HG02623 (cell line): ENCODE measurements at regions not wholly inside any gene's neighbourhood (a gene's known extent, or its start where the extent isn't known, plus 50 kb on each side); places are given as distances from the start of the nearest gene placed in this dataset.

Experiments used
- ATAC-seq: cut with Tn5 transposase; IDR thresholded peaks from one replicate; pipeline ENCODE4 v1.9.1; 2021; ENCODE audit warnings: moderate library complexity; ENCODE audit not compliant: unreplicated experiment

DNA sequence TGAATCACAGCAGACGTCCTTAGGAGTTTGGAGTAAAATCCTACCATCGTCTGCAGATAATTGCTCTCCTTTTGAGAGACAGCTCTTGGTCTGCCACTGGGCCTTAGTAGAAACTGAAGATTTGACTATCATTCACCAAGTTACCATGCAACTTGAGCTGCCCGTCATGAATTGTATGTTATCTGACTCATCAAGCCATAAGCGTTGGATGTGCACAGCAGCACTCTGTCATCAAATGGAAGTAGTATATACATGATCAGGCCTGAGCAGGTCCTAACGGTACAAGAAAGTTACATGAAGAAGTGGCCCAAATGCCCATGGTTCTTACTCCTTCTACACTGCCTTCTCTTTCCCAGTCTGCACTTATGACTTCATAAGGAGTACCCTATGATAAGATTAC, 317.8 kb downstream of the GPATCH2 start:
- no peak for ATAC-seq

DNA sequence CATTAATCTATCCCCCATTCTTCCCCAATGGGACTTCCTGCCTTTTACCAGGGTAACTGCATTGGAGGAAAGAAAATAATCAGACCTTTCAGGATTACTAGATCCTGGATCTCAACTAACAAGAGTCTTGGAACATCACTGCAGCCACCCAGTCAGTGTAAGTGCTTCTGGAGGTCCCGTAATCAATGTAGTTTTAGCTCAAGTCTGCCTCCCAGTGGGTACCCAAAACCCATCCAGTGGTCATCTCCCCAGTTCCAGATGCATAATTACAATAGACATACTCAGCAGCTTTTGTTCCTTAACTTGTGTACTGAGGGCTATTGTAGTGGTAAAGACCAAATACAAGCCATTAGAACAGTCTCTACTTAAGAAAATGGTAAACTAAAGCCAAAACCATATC, 319.1 kb downstream of the GPATCH2 start:
- no peak for ATAC-seq

DNA sequence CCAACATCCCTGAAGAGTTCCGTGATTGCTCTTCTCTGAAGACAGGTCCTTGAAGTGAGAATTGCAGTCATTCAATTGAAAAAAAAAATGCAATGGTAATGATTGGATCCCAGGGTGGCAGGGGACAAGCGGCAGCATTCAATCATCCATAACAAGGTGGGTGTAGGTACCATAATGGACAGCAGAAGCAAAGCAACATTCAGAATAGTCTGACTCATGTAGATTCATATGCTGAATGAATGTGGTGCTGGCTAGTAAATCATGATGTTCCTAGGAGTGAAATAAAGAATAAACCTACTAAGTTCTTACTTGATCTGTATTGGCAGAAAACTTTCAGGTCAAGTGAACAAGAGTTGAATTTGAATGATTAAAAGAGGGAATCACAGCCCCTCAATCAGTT, 319.6 kb downstream of the GPATCH2 start:
- no peak for ATAC-seq

DNA sequence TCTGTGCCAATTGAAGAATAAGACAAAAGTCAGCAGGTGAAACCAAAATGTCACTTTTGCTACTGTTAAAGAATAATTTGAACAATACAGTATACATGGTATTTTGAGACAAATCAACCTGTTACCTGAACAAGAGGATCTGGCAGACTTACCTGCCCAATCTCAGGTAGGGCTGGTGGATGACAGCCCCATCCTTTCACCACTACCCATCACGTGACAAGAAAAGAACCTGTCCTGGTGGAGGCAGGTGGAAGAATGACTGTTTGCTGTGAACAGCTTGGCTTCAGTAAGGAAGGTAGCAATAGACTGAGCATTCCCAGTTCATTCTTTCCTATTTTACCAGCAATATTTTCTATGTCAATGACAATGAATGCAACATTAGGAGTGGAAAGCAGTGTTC, 349.6 kb downstream of the GPATCH2 start:
- ATAC-seq = no peak

DNA sequence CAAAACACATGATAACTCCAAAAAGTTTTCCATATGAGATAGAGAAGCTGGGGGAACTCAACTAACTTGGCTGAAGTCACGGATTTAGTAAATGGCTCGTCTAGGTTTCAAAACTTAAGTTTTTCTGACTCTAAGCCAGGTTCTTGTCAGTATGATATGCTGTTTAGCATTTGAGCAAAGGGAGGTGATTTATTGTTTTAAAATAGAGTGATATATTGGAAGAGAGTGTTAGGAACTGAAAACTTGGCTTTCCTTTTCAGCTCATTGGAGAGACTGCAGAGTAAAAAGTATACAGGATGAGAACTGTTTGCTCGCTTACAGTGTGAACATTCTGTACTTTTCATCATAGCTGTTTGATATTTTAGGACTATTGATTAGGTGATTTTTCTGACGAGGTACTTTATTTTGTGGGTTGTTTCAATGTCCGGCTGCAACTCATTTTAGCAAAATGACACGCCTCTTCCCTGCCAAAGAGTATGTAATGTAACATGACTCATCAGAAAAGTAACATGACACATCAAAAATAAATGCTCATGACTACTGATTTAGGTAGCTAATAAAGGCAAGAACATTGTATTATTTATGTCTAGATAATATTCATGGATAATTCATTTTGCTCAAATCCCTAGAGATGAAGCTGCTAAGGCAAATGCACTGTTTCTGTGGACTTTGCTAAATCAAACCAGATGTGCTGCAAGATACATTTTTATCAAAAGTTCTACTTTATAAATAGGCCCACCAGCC, 355.1 kb downstream of the GPATCH2 start:
- no peak for ATAC-seq

DNA sequence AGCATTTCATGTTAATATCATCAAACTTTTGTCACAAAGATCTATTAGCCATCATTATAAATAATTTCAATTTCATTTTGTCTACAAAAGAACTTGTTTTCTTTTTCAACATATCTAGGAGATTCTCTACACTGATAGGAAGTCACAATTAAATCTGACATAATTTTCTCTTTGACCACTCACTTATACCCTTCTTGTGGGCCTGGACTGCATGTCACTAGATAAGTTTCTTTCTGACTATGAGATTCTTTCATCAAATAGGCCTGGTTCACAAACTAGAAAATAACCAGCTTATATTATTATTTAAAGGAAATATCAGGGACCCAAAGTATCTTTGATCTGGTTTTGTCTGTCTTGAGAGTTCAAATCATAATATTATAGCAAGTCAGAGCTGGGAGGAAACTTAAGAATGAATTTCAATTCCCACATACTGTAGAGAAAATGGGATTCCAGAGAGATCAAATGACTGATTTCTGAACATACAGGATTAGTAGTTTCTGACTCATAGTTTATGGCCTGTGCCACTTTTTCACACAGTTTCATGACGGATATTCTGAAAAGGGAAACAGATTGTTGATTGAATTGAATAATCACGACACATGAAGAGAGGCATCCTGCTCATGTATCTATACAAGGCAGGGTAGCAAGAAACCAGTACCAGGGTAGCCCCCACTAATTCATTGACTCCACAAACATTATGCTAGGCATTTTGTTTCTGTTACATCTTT, 355.8 kb downstream of the GPATCH2 start:
- no peak for ATAC-seq

DNA sequence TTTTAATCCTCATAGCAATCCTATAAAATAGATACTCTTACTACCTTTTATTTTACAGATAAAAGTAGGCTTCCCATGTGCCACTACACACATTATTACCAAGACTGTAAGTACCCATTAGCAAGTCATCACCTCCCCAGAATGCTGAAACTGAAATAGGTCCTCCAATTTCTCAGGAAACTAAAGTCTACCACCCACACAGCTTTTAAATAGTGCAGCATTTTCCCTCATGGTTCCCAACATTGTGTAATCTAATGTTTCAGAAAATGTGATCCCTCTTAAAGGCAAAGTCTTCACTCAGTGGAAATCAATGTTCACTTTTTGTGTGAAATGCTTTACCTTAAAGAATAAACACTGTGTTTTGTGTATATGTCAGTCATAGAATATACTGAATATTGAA, 356.5 kb downstream of the GPATCH2 start:
- ATAC-seq = no peak

DNA sequence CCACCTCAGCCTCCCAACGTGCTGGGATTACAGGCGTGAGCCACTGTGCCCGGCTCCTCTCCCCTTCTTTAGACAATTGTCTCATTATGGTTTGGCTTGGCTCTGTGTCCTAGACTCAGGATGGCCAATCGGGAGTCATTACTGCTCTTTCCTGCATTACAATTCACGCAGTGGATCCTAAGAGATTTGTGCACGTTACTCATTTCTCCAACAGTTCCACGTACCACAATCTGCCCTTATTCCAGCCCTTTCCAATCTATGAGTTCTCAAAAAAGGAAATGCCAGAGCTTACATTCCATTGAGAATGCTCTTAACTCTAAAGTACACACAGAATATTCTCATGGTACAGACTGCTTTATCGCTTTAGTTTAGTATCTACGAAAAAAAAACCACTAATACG, 357.0 kb downstream of the GPATCH2 start:
- ATAC-seq = no peak

DNA sequence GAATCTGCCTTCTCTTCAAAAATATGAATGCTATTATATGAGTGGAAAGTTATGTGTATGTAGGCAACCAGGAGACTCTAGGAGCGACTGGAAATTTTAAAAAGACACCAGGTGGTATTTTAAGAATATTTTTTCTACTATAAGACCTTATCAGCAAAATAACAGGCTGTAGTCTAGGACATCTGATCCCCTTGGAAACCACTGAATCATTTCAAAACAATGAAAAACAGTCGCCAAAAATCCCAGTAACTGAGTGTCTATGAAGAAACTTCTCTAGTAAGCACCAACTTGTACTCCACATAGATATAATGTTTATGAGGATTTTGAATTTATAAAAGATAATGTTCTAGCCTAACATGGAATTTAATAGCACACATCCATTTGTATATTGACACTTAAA, 358.5 kb downstream of the GPATCH2 start:
- ATAC-seq = no peak

DNA sequence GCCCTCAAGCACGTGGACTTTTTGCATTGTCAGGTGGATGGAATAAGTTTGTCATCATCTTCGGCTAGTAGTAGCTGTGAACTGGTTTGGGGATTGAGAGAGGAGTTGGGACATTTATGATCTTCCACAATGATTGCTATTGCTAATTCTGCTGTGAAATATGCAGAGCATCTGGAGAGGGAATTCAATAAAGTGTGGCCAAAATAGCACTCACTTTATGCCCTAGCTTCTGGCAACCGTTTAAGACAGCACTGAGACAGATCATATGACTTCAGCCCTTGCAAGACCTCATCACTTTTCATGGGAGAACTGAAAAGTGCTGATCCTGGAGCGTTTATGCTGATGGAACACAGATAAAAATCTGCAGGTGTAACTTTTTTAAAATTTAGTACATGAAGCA, 360.8 kb downstream of the GPATCH2 start:
- no peak for ATAC-seq

DNA sequence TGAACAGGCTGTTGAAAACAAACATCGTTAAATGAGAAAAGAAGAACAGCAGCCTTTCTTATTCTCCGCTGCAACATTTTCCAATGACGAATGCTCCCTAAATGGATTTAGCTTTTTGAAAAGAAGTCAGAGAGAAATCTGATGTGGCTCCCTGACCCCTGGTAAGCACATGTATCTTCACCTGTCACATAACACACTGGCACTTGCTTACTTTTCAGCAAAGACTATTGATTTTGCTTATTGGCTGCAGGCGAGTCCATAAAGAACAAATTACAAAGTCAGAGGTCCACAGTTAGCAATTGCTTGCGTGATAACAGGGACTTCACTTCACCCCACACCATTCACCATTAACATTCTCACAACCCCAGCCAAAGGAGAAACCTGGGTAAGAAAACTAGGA, 362.8 kb downstream of the GPATCH2 start:
- ATAC-seq = no peak

DNA sequence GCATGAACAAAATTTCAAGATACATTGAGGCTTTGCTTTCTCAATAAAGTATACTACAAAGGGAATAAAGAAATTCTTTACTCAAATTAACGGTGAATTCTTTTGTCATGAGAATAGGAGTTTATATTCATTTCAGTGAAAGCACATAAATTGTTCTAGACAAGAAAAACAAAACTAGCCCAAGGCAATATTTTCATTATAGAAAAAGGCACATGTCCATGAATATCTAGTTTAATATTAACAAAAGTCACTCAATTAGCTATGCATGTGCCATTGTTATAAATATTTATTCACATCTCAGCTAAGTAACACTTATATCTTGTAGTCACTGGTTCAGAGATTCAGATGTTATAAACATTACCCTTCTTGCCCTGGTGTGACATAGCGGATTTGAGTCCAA, 369.3 kb downstream of the GPATCH2 start:
- ATAC-seq = no peak

DNA sequence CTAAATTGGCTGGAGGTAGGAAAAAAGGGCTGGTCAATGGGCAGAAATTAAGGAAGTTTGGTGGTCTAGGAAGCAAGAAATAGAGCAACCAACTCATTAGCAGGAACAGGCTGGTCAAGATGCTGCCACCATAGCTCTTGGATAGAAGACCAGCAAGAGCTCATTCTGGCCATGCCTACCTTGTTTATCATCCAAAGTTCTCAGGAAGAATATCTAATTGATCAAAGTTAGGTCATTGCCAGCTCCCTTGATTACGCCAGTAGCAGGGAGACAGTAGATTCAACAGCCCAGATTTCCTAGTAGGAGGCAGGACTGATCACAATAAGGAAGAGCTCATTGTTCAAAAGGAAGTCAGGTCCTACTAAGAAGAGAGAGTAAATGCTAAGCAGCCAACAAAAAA, 370.2 kb downstream of the GPATCH2 start:
- ATAC-seq = no peak

DNA sequence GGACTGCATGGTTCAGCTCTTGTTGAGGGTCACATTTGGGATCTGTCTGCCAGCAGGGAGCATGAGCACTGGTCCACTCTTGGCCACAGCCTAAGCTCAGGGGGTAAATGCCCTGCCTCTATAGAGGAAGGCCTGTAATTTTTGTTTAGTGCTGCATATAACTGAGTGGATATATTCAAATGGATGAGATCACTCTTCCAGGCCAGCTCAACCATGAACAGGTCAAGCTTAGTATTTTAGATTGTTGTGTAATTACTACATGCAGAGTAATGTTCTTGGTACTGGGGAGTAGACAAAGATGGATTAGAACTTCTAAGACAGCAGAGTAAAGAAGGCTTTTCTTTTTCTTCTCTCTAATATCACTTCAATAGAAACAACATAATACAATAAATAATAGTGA, 376.9 kb downstream of the GPATCH2 start:
- ATAC-seq = no peak

DNA sequence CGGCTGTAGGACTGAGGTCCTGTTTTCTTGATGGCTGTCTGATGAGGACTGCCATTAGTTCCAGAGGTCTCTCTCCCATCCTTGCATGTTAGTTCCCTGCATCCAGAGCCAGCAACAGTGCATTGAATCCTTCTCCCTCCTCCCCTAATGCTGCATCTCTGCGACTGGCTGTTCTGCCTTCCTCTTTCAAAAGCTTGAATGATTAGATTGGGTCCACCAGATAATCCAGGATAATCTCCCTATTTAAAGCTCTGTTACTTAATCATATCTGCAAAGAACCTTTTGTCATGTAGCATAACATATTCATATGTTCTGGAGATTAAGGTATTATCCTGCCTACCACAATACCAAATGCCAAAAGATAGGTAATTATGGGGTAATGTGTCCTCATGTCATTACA, 377.5 kb downstream of the GPATCH2 start:
- ATAC-seq = no peak

DNA sequence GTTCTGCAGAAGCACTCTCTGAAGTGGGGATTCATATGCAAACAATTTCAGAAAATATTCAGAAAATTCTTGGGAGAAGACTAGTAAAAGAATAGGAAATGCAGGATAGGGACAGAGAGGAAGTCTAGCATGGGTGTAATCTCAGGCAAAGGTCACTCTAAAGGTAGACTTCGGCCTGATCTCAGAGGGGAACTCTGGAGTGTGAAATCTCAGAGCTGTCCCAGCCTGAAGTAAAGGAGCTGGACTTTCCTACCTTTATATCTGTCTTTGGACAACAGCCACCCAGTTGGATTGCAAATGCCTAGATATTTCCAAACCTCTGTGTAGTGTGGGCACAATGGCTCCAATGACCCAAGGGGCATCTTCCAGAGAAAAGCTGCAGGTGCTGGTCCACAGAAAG, 379.8 kb downstream of the GPATCH2 start:
- no peak for ATAC-seq

DNA sequence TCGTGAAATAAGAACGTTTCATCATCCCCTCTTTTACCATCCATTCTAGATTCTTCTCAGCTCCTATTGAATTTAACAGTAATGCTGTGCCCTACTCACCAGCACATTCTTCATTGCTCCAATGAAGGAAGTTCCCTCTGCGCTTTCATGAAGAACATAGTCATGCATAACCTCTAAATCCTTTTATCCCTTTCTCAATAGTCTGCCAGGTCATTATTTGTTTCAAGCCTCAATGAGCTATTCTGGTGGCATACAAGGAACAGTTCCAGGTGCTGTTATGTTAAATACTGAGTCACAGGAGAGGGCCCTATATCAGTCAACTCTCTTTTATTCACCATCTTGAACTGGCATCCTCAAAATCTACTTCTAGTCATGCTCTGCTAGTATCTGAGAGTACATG, 381.0 kb downstream of the GPATCH2 start:
- ATAC-seq = no peak

DNA sequence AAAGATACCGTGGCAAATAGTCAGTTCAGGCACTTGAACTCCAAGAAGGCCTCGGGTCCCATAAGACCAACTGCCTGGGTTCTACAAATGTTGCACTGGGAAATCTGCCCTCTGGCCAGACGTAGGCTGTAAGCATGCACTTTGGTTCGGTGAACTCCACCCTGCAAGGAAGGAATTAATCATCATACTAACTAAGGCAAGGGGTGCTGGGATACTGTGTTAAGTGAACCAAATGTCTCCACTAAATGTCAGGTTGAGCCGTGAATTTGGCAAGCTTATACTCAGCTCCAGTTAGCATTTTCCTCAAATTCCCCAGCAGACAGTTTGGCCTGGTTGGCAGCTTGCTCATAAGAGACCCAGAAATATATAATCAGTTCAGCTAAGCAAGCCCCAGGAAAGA, 385.9 kb downstream of the GPATCH2 start:
- ATAC-seq = no peak

DNA sequence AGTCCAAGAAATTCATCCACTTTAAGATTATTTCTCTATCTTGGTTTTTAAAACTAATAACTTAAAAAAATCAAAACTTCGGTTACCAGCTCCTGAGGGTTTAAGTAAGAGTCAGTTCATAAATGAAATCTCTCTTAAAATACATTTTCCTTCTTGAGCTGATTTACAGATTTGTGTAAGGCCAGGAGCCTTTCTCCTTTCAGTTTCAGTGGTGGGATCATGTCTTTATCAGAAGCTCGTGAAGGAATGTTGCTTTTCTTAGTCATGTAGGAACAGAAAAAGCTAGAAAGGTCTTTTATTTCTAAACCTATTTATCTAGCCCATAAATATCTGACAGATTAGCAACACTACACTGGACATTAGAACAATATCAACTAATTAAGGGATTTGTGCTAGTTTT, 390.2 kb downstream of the GPATCH2 start:
- ATAC-seq = no peak

DNA sequence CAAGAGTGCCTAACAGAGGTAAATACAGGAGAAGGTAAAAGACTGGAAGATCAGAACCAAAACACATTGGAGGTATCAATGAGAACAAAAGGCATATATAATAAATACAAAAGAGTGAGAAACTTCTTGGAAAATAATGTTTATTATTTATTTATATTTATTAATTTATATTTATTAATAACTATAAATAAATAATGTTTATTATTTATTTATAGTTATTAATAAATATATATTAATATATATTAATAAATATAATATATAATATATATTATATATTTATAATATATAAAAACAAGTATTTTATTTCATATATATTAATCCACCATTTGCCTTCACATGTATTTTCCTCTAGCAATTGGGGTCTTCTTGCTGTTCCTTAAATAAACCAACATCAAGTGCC, 391.9 kb downstream of the GPATCH2 start:
- no peak for ATAC-seq

DNA sequence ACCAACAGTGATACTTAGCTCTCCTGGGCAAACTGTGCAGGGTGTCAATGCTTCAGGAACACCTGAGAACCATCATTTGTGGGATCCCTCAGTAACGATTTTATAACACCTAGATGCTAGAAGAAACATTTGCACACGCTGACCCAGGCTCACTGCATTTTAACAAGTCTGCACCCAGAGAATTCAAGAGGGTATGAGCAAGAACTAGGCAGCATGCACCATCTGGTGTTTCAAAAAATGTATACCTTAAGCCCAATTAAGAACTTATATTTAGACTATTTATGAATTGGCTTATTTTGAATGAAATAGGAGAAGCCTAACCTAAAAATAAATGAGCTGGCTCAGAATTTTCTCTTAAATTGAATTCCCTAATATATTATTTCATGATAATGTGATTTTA, 400.5 kb downstream of the GPATCH2 start:
- no peak for ATAC-seq

DNA sequence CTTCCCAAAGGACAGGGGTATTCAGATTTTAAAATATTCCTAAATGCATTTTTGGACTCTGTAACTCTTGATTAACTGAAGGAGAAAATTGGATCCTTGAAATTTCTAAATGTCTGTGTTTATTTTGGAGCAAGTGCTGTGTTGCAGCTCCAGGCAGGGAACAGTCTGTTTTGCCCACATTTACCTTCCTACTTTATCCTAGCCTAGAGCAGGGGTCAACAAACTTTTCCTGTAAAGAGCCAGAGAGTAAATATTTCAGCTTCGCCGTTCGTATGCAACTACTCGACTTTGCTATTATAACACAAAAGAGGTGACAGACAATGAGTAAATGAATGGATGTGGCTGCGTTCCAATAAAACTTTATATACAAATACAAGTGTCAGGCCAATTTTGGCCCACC, 402.2 kb downstream of the GPATCH2 start:
- ATAC-seq = no peak

DNA sequence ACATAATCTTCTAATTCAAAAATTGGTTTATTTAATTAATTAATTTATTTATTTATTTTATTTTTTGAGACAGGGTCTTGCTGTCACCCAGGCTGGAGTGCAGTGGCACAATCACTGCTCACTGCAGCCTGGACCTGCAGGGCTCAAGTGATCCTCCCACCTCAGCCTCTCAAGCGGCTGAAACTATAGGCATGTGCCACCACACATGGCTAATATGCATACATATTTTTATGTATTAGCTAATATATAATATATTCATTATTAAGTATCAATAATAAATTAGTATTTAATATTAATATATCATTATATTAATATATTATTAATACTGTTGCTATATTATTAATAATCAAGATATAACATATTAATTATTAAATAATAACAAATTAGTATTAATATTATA, 406.7 kb downstream of the GPATCH2 start:
- ATAC-seq = no peak
